Choroid plexus epithelial cell (primary cell): ENCODE measurements at regions not wholly inside any gene's neighbourhood (a gene's known extent, or its start where the extent isn't known, plus 50 kb on each side); places are given as distances from the start of the nearest gene placed in this dataset.
A peak's percentile ranks its signal among the peaks of the same experiment; 100 is the strongest.
"Not testable (repeated sequence)": the region's sequence is repeated elsewhere in the genome, so short reads cannot be mapped to it uniquely, and the experiment has no call there.

Experiments used
- DNase-seq: peaks from one replicate; pipeline ENCODE4 v3.0.0-alpha.2; 2010; ENCODE audit warnings: low read depth
- H3K4me3 ChIP-seq: 2 replicates; pipeline ENCODE4 v1.5.1; 2011; ENCODE audit warnings: low read depth, mild to moderate bottlenecking, control low read depth, low read length, moderate library complexity
- TF ChIP-seq, protein P1 (sequence below): conservative IDR thresholded peaks from 2 replicates; pipeline ENCODE4 v1.5.1; 2011; ENCODE audit warnings: low read depth, mild to moderate bottlenecking, control low read depth, inconsistent platforms, low read length, moderate library complexity

DNA sequence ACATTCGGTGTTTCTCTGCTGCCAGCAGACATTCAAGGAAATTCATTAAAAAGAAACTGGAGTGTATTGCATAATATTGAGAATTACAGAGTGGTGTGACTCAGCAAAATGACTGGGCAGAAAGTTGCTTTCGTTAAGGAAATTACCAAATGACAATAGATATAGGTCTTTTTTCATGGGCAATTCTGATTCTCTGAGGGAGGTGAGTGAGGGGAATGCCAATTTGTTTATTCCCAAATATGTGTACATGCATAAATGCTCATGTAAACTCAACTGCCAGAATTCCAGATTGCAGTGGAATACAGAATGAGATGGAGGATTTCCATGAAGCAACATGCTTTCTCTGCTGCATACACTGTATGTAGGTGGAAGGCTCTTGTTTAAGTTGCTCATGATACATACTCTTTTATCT lies 1730.1 kb downstream of the SLITRK5 start:
- H3K4me3 ChIP-seq: no peak overlapping the region
- DNase-seq: peak; percentile 85

DNA sequence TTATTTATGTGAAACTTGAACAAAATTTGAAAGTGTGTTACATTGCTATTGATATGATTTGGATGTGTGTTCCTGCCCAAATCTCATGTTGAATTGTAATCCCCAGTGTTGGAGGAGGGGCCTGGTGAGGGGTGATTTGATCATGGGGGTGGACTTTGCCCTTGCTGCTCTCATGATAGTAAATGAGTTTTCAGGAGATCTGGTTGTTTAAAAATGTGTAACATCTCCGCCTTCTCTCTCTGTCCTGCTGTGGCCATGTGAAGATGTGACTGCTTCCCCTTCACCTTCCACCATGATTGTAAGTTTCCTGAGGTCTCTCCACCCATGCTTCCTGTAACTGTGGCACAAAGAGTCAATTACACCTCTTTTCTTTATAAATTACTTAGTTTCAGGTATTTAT lies 1731.0 kb downstream of the SLITRK5 start:
- DNase-seq: no peak
- TF ChIP-seq, protein P1, sequence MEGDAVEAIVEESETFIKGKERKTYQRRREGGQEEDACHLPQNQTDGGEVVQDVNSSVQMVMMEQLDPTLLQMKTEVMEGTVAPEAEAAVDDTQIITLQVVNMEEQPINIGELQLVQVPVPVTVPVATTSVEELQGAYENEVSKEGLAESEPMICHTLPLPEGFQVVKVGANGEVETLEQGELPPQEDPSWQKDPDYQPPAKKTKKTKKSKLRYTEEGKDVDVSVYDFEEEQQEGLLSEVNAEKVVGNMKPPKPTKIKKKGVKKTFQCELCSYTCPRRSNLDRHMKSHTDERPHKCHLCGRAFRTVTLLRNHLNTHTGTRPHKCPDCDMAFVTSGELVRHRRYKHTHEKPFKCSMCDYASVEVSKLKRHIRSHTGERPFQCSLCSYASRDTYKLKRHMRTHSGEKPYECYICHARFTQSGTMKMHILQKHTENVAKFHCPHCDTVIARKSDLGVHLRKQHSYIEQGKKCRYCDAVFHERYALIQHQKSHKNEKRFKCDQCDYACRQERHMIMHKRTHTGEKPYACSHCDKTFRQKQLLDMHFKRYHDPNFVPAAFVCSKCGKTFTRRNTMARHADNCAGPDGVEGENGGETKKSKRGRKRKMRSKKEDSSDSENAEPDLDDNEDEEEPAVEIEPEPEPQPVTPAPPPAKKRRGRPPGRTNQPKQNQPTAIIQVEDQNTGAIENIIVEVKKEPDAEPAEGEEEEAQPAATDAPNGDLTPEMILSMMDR: no peak
- no peak overlapping the region for H3K4me3 ChIP-seq

More for the DNA sequence above, 1730.1 kb downstream of the SLITRK5 start:
- TF ChIP-seq, protein P1: no peak

DNA sequence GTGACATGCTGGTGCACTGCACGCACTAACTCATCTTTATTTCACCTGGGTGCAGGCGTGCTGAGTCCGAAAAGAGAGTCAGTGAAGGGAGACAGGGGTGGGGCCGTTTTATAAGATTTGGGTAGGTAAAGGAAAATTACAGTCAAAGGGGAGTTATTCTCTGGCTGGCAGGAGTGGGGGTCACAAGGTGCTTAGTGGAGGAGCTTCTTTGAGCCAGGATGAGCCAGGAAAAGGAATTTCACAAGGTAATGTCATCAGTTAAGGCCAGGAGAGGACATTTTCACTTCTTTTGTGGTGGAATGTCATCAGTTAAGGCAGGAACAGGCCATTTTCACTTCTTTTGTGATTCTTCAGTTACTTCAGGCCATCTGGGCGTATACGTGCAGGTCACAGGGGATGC lies 1734.9 kb downstream of the SLITRK5 start:
- not testable (repeated sequence) for DNase-seq, H3K4me3 ChIP-seq

DNA sequence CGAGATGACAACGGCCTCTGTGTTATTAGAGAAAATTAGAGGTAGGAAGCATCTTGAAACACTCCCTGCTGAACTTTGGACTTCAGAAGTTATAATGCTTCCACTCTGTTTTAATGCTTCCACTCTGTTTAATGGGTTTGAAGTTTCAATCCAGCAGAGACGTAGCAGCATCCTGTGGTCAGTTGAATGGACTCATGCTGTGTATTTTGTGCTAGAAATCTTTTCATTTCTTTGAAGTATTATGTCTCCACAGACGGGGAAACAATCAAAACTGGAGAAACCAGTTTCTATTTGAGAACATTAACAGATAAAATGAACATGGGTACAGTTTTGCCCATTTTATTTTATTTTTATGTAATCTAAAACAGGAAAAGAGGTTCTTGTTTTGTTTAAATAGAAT lies 1736.2 kb downstream of the SLITRK5 start:
- no peak overlapping the region for H3K4me3 ChIP-seq
- DNase-seq: peak; percentile 6
- TF ChIP-seq, protein P1: no peak

DNA sequence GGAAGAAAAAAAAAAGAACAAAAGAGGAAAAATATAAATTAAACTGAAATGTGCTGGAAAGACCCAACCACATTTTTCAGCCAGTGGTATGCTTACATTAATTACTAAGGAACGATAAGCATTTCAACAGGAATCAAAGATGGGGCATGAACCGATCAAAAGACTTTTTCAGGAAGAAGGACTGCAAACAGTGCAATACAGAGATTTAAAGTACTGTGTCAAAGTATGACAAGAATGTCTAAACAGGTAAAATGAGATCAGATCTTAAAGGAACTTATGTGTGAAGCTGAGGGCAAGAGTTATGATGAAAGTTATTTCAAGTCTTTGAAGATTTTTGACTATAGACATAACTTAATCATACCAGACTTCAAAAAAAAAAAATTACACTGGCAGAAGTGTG lies 1761.8 kb downstream of the SLITRK5 start:
- peak; percentile 26 for DNase-seq
- no peak overlapping the region for H3K4me3 ChIP-seq
- TF ChIP-seq, protein P1: no peak

DNA sequence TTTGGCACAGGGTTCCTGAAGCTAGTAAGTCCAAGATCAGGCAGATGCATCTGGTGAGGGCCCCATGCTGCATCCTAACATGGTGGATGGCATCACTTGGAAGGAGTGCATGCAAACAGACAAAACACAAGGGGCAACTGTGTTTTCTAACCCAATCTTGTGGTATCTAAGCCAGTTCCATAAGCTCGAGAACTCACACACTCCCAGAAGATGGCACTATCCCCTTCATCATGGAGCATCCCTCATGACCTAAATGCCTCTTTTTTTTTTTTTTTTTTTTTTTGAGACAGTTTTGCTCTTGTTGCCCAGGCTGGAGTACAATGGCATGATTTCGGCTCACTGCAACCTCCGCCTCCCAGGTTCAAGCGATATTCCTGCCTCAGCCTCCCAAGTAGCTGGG lies 1763.5 kb downstream of the SLITRK5 start:
- DNase-seq: peak; percentile 56
- TF ChIP-seq, protein P1: peak; percentile 33
- H3K4me3 ChIP-seq: not testable (repeated sequence)

DNA sequence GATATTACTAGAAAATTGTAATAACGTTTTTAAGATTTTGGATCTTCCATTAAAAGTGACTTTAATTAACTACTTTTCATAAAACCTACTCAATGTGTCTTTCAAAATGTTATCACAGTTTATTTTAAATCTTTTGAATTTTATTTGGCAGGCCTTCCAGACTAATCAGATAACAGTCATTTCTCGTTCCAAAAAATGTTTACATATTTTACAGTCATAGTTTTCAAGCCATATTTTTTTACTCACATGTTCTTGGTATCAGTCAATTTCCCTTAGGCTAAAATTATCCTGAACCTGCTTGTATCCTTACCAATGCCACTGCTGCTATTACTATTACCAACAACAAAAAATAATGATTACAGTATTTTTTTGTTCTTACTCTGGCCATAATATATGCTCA lies 1783.5 kb downstream of the SLITRK5 start:
- DNase-seq: no peak
- H3K4me3 ChIP-seq: no peak overlapping the region
- TF ChIP-seq, protein P1: no peak

DNA sequence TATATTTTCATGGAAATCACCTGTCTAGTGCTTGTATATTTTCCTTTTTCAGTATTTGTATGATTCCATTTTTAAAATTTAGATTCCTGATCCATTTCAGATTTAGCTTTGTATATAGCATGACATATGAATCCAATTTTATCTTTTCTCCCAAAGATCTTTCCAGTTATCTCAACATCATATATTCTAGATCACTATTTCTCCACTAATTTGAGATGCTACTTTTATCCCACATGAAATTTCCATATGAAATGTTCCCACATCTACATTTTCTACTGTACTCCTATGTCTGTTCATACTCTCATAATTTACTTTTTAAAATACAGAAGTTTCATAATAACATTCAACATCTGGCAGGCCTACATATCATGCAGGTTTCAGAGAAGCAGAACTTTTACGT lies 1784.1 kb downstream of the SLITRK5 start:
- DNase-seq: no peak
- H3K4me3 ChIP-seq: no peak overlapping the region
- TF ChIP-seq, protein P1: no peak
